Peyer's patch (tissue), 4 donors: ENCODE measurements at regions not wholly inside any gene's neighbourhood (a gene's known extent, or its start where the extent isn't known, plus 50 kb on each side); places are given as distances from the start of the nearest gene placed in this dataset.

Source experiments
- DNase-seq, 3 donors: peaks; one replicate each; pipeline ENCODE4 v3.0.0-alpha.2; 2017 to 2019
- H3K27ac ChIP-seq, 4 donors: fragments of 200-600 bp; sonication (generic); one replicate each; pipeline ENCODE4 v1.5.1; 2016 to 2019
- H3K27me3 ChIP-seq, 2 donors: fragments of 200-600 bp; sonication (generic); one replicate each; pipeline ENCODE4 v1.5.1; 2019
- H3K36me3 ChIP-seq, 3 donors: fragments of 200-600 bp; sonication (generic); one replicate each; pipeline ENCODE4 v1.5.1; 2016 to 2019
- H3K4me1 ChIP-seq, 4 donors: fragments of 200-600 bp; sonication (generic); one replicate each; pipeline ENCODE4 v1.5.1; 2016 to 2019
- H3K4me3 ChIP-seq, 4 donors: fragments of 200-600 bp; sonication (generic); 1 replicate in 3 of 4; 2 replicates in 1 of 4; pipeline ENCODE4 v1.5.1; 2016 to 2019; ENCODE audit warnings: mild to moderate bottlenecking in 1 of 4
- H3K9me3 ChIP-seq, 4 donors: fragments of 200-600 bp; sonication (generic); one replicate each; pipeline ENCODE4 v1.5.1; 2016 to 2019; ENCODE audit warnings: mild to moderate bottlenecking in 1 of 4
- CTCF ChIP-seq, 6 experiments: fragments of 450-650 bp in 4 of 6; fragments of 200-600 bp in 2 of 6; sonication (generic) in 1 of 6; IDR thresholded peaks; one replicate each; pipeline ENCODE4 v1.5.1; 2017 to 2019; ENCODE audit warnings: antibody characterized with exemption in 6 of 6, mild to moderate bottlenecking in 3 of 6, moderate library complexity in 1 of 6
- POLR2A ChIP-seq, 2 donors: fragments of 450-650 bp; IDR thresholded peaks; one replicate each; pipeline ENCODE4 v1.5.1; 2017; ENCODE audit warnings: antibody characterized with exemption in 2 of 2, mild to moderate bottlenecking in 2 of 2, moderate library complexity in 2 of 2

- H3K9me3 ChIP-seq, result no peaks in the 10 kb centered on the region
- TF ChIP-seq POLR2A (IDR thresholded peaks at IDR 0.05) (no peak), CTCF (IDR thresholded peaks at IDR 0.05) (no peak)
- H3K27me3 ChIP-seq, result no peaks in the 10 kb centered on the region
- no peaks in the 10 kb centered on the region for H3K4me1 ChIP-seq
- H3K27ac ChIP-seq, result no peak overlapping the region
- no peak for DNase-seq
- no peaks in the 10 kb centered on the region for H3K36me3 ChIP-seq
- no peak overlapping the region for H3K4me3 ChIP-seq
Measured at GRCh38 chr6:51025082-51025777, 206.6 kb downstream of the TFAP2B start.

- no peak for DNase-seq
- no peaks in the 10 kb centered on the region for H3K36me3 ChIP-seq
- H3K4me3 ChIP-seq, result no peak overlapping the region
- H3K27me3 ChIP-seq, result no peaks in the 10 kb centered on the region
- no peaks in the 10 kb centered on the region for H3K4me1 ChIP-seq
- no peaks in the 10 kb centered on the region for H3K9me3 ChIP-seq
- TF ChIP-seq POLR2A (IDR thresholded peaks at IDR 0.05) (no peak), CTCF (IDR thresholded peaks at IDR 0.05) (no peak)
- no peak overlapping the region for H3K27ac ChIP-seq
Measured at GRCh38 chr6:51027283-51028065, 208.8 kb downstream of the TFAP2B start.

GRCh38 chr6:51028276-51028675 is 209.6 kb downstream of the TFAP2B start:
- H3K9me3 ChIP-seq, result no peaks in the 10 kb centered on the region
- TF ChIP-seq POLR2A (IDR thresholded peaks at IDR 0.05), result no peak
- no peak for TF ChIP-seq CTCF (IDR thresholded peaks at IDR 0.05)
- no peaks in the 10 kb centered on the region for H3K4me1 ChIP-seq
- H3K4me3 ChIP-seq, result no peak overlapping the region
- no peaks in the 10 kb centered on the region for H3K27me3 ChIP-seq
- DNase-seq, result no peak
- no peak overlapping the region for H3K27ac ChIP-seq
- H3K36me3 ChIP-seq, result no peaks in the 10 kb centered on the region

GRCh38 chr6:51029561-51029960 is 210.9 kb downstream of the TFAP2B start:
- DNase-seq, result no peak
- no peak overlapping the region for H3K4me3 ChIP-seq
- no peaks in the 10 kb centered on the region for H3K4me1 ChIP-seq
- no peak overlapping the region for H3K27ac ChIP-seq
- TF ChIP-seq CTCF (IDR thresholded peaks at IDR 0.05), result no peak
- TF ChIP-seq POLR2A (IDR thresholded peaks at IDR 0.05), result no peak
- H3K9me3 ChIP-seq, result no peaks in the 10 kb centered on the region
- no peaks in the 10 kb centered on the region for H3K36me3 ChIP-seq
- H3K27me3 ChIP-seq, result no peaks in the 10 kb centered on the region

GRCh38 chr6:51045548-51045947 is 226.9 kb downstream of the TFAP2B start:
- no peak overlapping the region for H3K4me3 ChIP-seq
- no peaks in the 10 kb centered on the region for H3K9me3 ChIP-seq
- no peak for TF ChIP-seq CTCF (IDR thresholded peaks at IDR 0.05)
- no peak for TF ChIP-seq POLR2A (IDR thresholded peaks at IDR 0.05)
- no peak overlapping the region for H3K27ac ChIP-seq
- no peaks in the 10 kb centered on the region for H3K36me3 ChIP-seq
- no peaks in the 10 kb centered on the region for H3K4me1 ChIP-seq
- no peak for DNase-seq
- H3K27me3 ChIP-seq, result no peaks in the 10 kb centered on the region
